T-cell (primary cell): ENCODE measurements at regions not wholly inside any gene's neighbourhood (a gene's known extent, or its start where the extent isn't known, plus 50 kb on each side); places are given as distances from the start of the nearest gene placed in this dataset.

Experiments
- ATAC-seq, 4 experiments: fragments of 200-7000 bp in 3 of 4; fragments of 150-1000 bp in 1 of 4; cut with Tn5 transposase; replicated peaks in 1 of 4; 1 replicate in 3 of 4; 2 replicates in 1 of 4; pipeline ENCODE4 v1.10.0; 2021; ENCODE audit warnings: moderate library complexity in 3 of 4, mild to moderate bottlenecking in 2 of 4, moderate number of reproducible peaks in 1 of 4
- CTCF ChIA-PET, 2 donors: fragments of 300-600 bp; sonication (Branson Sonifier 250); formaldehyde crosslinking; loops; one replicate each; lab custom pipeline; 2022; ENCODE audit warnings: antibody characterized with exemption in 2 of 2; lab: Charles Lee
- POLR2A ChIA-PET, 2 donors: fragments of 300-600 bp; sonication (Branson Sonifier 250); formaldehyde crosslinking; loops; one replicate each; lab custom pipeline; 2022; ENCODE audit warnings: antibody characterized with exemption in 2 of 2; lab: Charles Lee
- DNase-seq, 35 experiments: peaks; one replicate each; pipeline versions ENCODE4 v3.0.0 to v3.0.0-alpha.2; 2013 to 2023
- H3K27ac ChIP-seq: one replicate; pipeline ENCODE4 v1.5.1; 2013; ENCODE audit warnings: low read length
- H3K27me3 ChIP-seq, 2 experiments: replicated peaks in 1 of 2; 1 replicate in 1 of 2; 2 replicates in 1 of 2; pipeline versions ENCODE4 v1.6.1 to v1.7.0; 2013; ENCODE audit warnings: low read length in 1 of 2, mixed read lengths in 1 of 2; ENCODE audit not compliant: control insufficient read depth in 2 of 2, insufficient read depth in 2 of 2; ENCODE audit errors: extremely low read depth in 1 of 2
- H3K36me3 ChIP-seq, 2 donors: 1 replicate in 1 of 2; 2 replicates in 1 of 2; pipeline versions ENCODE4 v1.6.1 to v1.7.0; 2013; ENCODE audit warnings: low read length in 1 of 2; ENCODE audit not compliant: control insufficient read depth in 2 of 2, insufficient read depth in 1 of 2; ENCODE audit errors: extremely low read depth in 1 of 2
- H3K4me1 ChIP-seq, 2 experiments: 1 replicate in 1 of 2; 2 replicates in 1 of 2; pipeline versions ENCODE4 v1.6.1 to v1.7.0; 2013; ENCODE audit warnings: low read length in 2 of 2, mixed read lengths in 1 of 2; ENCODE audit not compliant: insufficient read depth in 2 of 2, control insufficient read depth in 1 of 2; ENCODE audit errors: extremely low read depth in 1 of 2
- H3K4me3 ChIP-seq, 2 donors: 1 replicate in 1 of 2; 2 replicates in 1 of 2; pipeline versions ENCODE4 v1.5.1 to v1.7.0; 2013; ENCODE audit warnings: mild to moderate bottlenecking in 2 of 2, low read length in 1 of 2, moderate library complexity in 1 of 2; ENCODE audit not compliant: control insufficient read depth in 1 of 2; ENCODE audit errors: extremely low read depth in 1 of 2
- H3K9me3 ChIP-seq: 2 replicates; pipeline ENCODE4 v1.7.0; 2013
- H3K27ac Mint-ChIP-seq, 2 donors: one replicate each; pipeline ENCODE4 v1.8.0; 2020 to 2021; ENCODE audit warnings: mild to moderate bottlenecking in 2 of 2, mixed read lengths in 2 of 2
- H3K27me3 Mint-ChIP-seq, 2 donors: one replicate each; pipeline ENCODE4 v1.8.0; 2021 to 2022; ENCODE audit warnings: mixed read lengths in 2 of 2
- H3K36me3 Mint-ChIP-seq: one replicate; pipeline ENCODE4 v1.8.0; 2021; ENCODE audit warnings: mixed read lengths
- H3K4me1 Mint-ChIP-seq, 3 donors: one replicate each; pipeline ENCODE4 v1.8.0; 2020 to 2022; ENCODE audit warnings: mixed read lengths in 3 of 3, mild to moderate bottlenecking in 1 of 3
- H3K4me3 Mint-ChIP-seq, 3 donors: one replicate each; pipeline ENCODE4 v1.8.0; 2020 to 2022; ENCODE audit warnings: mild to moderate bottlenecking in 3 of 3, mixed read lengths in 3 of 3, moderate library complexity in 3 of 3
- H3K9me3 Mint-ChIP-seq, 3 donors: one replicate each; pipeline ENCODE4 v1.8.0; 2020 to 2022; ENCODE audit warnings: mixed read lengths in 3 of 3
- WGBS: methylation state at CpG from one replicate; pipeline ENCODE4 v1.1.5; 2013; ENCODE audit warnings: missing lambda C conversion rate; ENCODE audit not compliant: insufficient coverage; 5-methylcytosine and 5-hydroxymethylcytosine counted together

- Histone ChIP-seq H3K27me3 (no peaks in the 10 kb centered on the region), H3K9me3 (no peaks in the 10 kb centered on the region), H3K27ac (no peak overlapping the region), H3K4me3 (no peak overlapping the region), H3K4me1 (no peaks in the 10 kb centered on the region), H3K36me3 (no peaks in the 10 kb centered on the region)
- no peak overlapping the region for H3K4me3 Mint-ChIP-seq
- no peak overlapping the region for H3K27ac Mint-ChIP-seq
- no CpG with 5 or more reads among the region's 4 CpGs for WGBS
- H3K9me3 Mint-ChIP-seq = peaks cover 0 to 5% (median 0%) of the 10 kb centered on the region in 3 donors
- H3K36me3 Mint-ChIP-seq = no peaks in the 10 kb centered on the region
- CTCF ChIA-PET = no interaction called here
- DNase-seq (no peak), ATAC-seq (no peak)
- no peaks in the 10 kb centered on the region for H3K4me1 Mint-ChIP-seq
- H3K27me3 Mint-ChIP-seq = peaks cover 0 to 3% of the 10 kb centered on the region in 2 donors
- POLR2A ChIA-PET = no interaction called here
Observed at GRCh38 chr6:104284872-104285271, 574.8 kb downstream of the HACE1 start.

- Histone ChIP-seq H3K27ac (no peak overlapping the region), H3K9me3 (no peaks in the 10 kb centered on the region), H3K4me1 (no peaks in the 10 kb centered on the region), H3K36me3 (no peaks in the 10 kb centered on the region), H3K4me3 (no peak overlapping the region), H3K27me3 (no peaks in the 10 kb centered on the region)
- H3K4me1 Mint-ChIP-seq = no peaks in the 10 kb centered on the region
- no peak overlapping the region for H3K27ac Mint-ChIP-seq
- ATAC-seq (no peak), DNase-seq (no peak)
- ChIA-PET POLR2A (no interaction called here), CTCF (no interaction called here)
- H3K9me3 Mint-ChIP-seq = peaks cover 0 to 5% (median 4%) of the 10 kb centered on the region in 3 donors
- H3K27me3 Mint-ChIP-seq = peaks cover 0 to 3% of the 10 kb centered on the region in 2 donors
- H3K36me3 Mint-ChIP-seq = no peaks in the 10 kb centered on the region
- no CpG with 5 or more reads among the region's 2 CpGs for WGBS
- H3K4me3 Mint-ChIP-seq = no peak overlapping the region
Observed at GRCh38 chr6:104282581-104282980, 577.1 kb downstream of the HACE1 start.

GRCh38 chr6:104281370-104281769, 578.3 kb downstream of the HACE1 start:
- ChIA-PET CTCF (no interaction called here), POLR2A (no interaction called here)
- no peaks in the 10 kb centered on the region for H3K36me3 Mint-ChIP-seq
- Histone ChIP-seq H3K27ac (no peak overlapping the region), H3K4me1 (no peaks in the 10 kb centered on the region), H3K4me3 (no peak overlapping the region), H3K36me3 (no peaks in the 10 kb centered on the region), H3K27me3 (no peaks in the 10 kb centered on the region), H3K9me3 (no peaks in the 10 kb centered on the region)
- no peak overlapping the region for H3K27ac Mint-ChIP-seq
- no peak for ATAC-seq
- H3K9me3 Mint-ChIP-seq = peaks cover 3 to 4% (median 4%) of the 10 kb centered on the region in 3 donors
- no peak overlapping the region for H3K4me3 Mint-ChIP-seq
- H3K4me1 Mint-ChIP-seq = no peaks in the 10 kb centered on the region
- no CpG with 5 or more reads among the region's 3 CpGs for WGBS
- no peak for DNase-seq
- no peaks in the 10 kb centered on the region for H3K27me3 Mint-ChIP-seq

- DNase-seq (no peak), ATAC-seq (no peak)
- no peak overlapping the region for H3K4me3 ChIP-seq
- H3K27me3 Mint-ChIP-seq = no peaks in the 10 kb centered on the region
- H3K9me3 ChIP-seq = no peaks in the 10 kb centered on the region
- H3K27ac Mint-ChIP-seq = no peak overlapping the region
- H3K36me3 Mint-ChIP-seq = no peaks in the 10 kb centered on the region
- ChIA-PET CTCF (no interaction called here), POLR2A (no interaction called here)
- H3K4me1 Mint-ChIP-seq = no peaks in the 10 kb centered on the region
- H3K27me3 ChIP-seq = no peaks in the 10 kb centered on the region
- H3K36me3 ChIP-seq = no peaks in the 10 kb centered on the region
- no peaks in the 10 kb centered on the region for H3K9me3 Mint-ChIP-seq
- 67% methylated on average over 1 of the region's 1 CpG for WGBS
- no peaks in the 10 kb centered on the region for H3K4me1 ChIP-seq
- no peak overlapping the region for H3K4me3 Mint-ChIP-seq
- no peak overlapping the region for H3K27ac ChIP-seq
Observed at GRCh38 chr6:104268389-104268788, 591.3 kb downstream of the HACE1 start.

GRCh38 chr6:104266922-104267321, 592.8 kb downstream of the HACE1 start:
- CTCF ChIA-PET = no interaction called here
- WGBS = no CpG with 5 or more reads among the region's 2 CpGs
- Mint-ChIP-seq H3K36me3 (no peaks in the 10 kb centered on the region), H3K9me3 (no peaks in the 10 kb centered on the region), H3K27ac (no peak overlapping the region), H3K4me1 (no peaks in the 10 kb centered on the region), H3K4me3 (no peak overlapping the region), H3K27me3 (no peaks in the 10 kb centered on the region)
- POLR2A ChIA-PET = no interaction called here
- Histone ChIP-seq H3K27ac (no peak overlapping the region), H3K4me1 (no peaks in the 10 kb centered on the region), H3K4me3 (no peak overlapping the region), H3K9me3 (no peaks in the 10 kb centered on the region), H3K27me3 (no peaks in the 10 kb centered on the region), H3K36me3 (no peaks in the 10 kb centered on the region)
- no peak for ATAC-seq
- DNase-seq = no peak

- no peaks in the 10 kb centered on the region for H3K36me3 Mint-ChIP-seq
- Histone ChIP-seq H3K9me3 (no peaks in the 10 kb centered on the region), H3K4me1 (no peaks in the 10 kb centered on the region), H3K27me3 (no peaks in the 10 kb centered on the region), H3K36me3 (no peaks in the 10 kb centered on the region), H3K27ac (no peak overlapping the region), H3K4me3 (no peak overlapping the region)
- ATAC-seq = no peak
- POLR2A ChIA-PET = no interaction called here
- no peaks in the 10 kb centered on the region for H3K4me1 Mint-ChIP-seq
- DNase-seq = no peak
- H3K9me3 Mint-ChIP-seq = no peaks in the 10 kb centered on the region
- H3K27me3 Mint-ChIP-seq = no peaks in the 10 kb centered on the region
- H3K4me3 Mint-ChIP-seq = no peak overlapping the region
- H3K27ac Mint-ChIP-seq = no peak overlapping the region
- WGBS = no CpG with 5 or more reads among the region's 3 CpGs
- CTCF ChIA-PET = no interaction called here
Observed at GRCh38 chr6:104256646-104257045, 603.1 kb downstream of the HACE1 start.

GRCh38 chr6:104253236-104253635, 606.5 kb downstream of the HACE1 start:
- no peaks in the 10 kb centered on the region for H3K36me3 Mint-ChIP-seq
- DNase-seq = no peak
- H3K4me3 Mint-ChIP-seq = no peak overlapping the region
- no peak overlapping the region for H3K27ac ChIP-seq
- H3K4me1 ChIP-seq = no peaks in the 10 kb centered on the region
- no peak for ATAC-seq
- H3K36me3 ChIP-seq = no peaks in the 10 kb centered on the region
- H3K4me1 Mint-ChIP-seq = no peaks in the 10 kb centered on the region
- no peaks in the 10 kb centered on the region for H3K27me3 Mint-ChIP-seq
- ChIA-PET POLR2A (no interaction called here), CTCF (no interaction called here)
- no peak overlapping the region for H3K4me3 ChIP-seq
- no peak overlapping the region for H3K27ac Mint-ChIP-seq
- no peaks in the 10 kb centered on the region for H3K27me3 ChIP-seq
- H3K9me3 Mint-ChIP-seq = peaks cover 0 to 1% (median 0%) of the 10 kb centered on the region in 3 donors
- no CpG with 5 or more reads among the region's 3 CpGs for WGBS
- H3K9me3 ChIP-seq = no peaks in the 10 kb centered on the region
